CD4-positive, CD25-positive, alpha-beta regulatory T cell (primary cell): ENCODE measurements at regions not wholly inside any gene's neighbourhood (a gene's known extent, or its start where the extent isn't known, plus 50 kb on each side); places are given as distances from the start of the nearest gene placed in this dataset.
"Not testable (repeated sequence)": the region's sequence is repeated elsewhere in the genome, so short reads cannot be mapped to it uniquely, and the experiment has no call there.

Source experiments
- ATAC-seq, 2 donors: fragments of 150-1000 bp; cut with Tn5 transposase; one replicate each; pipeline ENCODE4 v1.10.0; 2021; ENCODE audit warnings: low read depth in 2 of 2, moderate number of reproducible peaks in 2 of 2, moderate library complexity in 1 of 2
- DNase-seq, 3 donors: peaks; one replicate each; pipeline versions ENCODE4 v3.0.0 to v3.0.0-alpha.2; 2012 to 2022; ENCODE audit warnings: mixed read lengths in 1 of 3
- H3K27ac ChIP-seq: one replicate; pipeline ENCODE4 v1.7.0; 2013; ENCODE audit warnings: mild to moderate bottlenecking, low read length; ENCODE audit not compliant: insufficient read depth, poor library complexity, severe bottlenecking
- H3K27me3 ChIP-seq: one replicate; pipeline ENCODE4 v1.7.0; 2013; ENCODE audit warnings: low read length; ENCODE audit not compliant: control insufficient read depth, insufficient read depth
- H3K36me3 ChIP-seq: one replicate; pipeline ENCODE4 v1.7.0; 2013; ENCODE audit warnings: mild to moderate bottlenecking, low read length, moderate library complexity; ENCODE audit not compliant: control insufficient read depth, insufficient read depth
- H3K4me1 ChIP-seq: 2 replicates; pipeline ENCODE4 v1.7.0; 2013; ENCODE audit warnings: mild to moderate bottlenecking, low read length; ENCODE audit not compliant: insufficient read depth, control insufficient read depth, poor library complexity, severe bottlenecking
- H3K4me3 ChIP-seq: one replicate; pipeline ENCODE4 v1.7.0; 2013; ENCODE audit warnings: low read depth, mild to moderate bottlenecking, low read length, moderate library complexity
- H3K9me3 ChIP-seq, 2 experiments: 1 replicate in 1 of 2; 2 replicates in 1 of 2; pipeline ENCODE4 v1.7.0; 2013; ENCODE audit warnings: low read length in 2 of 2, mild to moderate bottlenecking in 1 of 2, moderate library complexity in 1 of 2; ENCODE audit not compliant: control insufficient read depth in 2 of 2
- H3K27ac Mint-ChIP-seq, 3 donors: one replicate each; pipeline ENCODE4 v1.8.0; 2020 to 2022; ENCODE audit warnings: mild to moderate bottlenecking in 3 of 3, mixed read lengths in 3 of 3, moderate library complexity in 2 of 3
- H3K27me3 Mint-ChIP-seq: one replicate; pipeline ENCODE4 v1.8.0; 2022; ENCODE audit warnings: mild to moderate bottlenecking, mixed read lengths
- H3K36me3 Mint-ChIP-seq: one replicate; pipeline ENCODE4 v1.8.0; 2020; ENCODE audit warnings: mixed read lengths
- H3K4me1 Mint-ChIP-seq, 4 donors: one replicate each; pipeline ENCODE4 v1.8.0; 2020 to 2022; ENCODE audit warnings: mixed read lengths in 4 of 4, mild to moderate bottlenecking in 1 of 4
- H3K4me3 Mint-ChIP-seq, 4 donors: one replicate each; pipeline ENCODE4 v1.8.0; 2020 to 2022; ENCODE audit warnings: mild to moderate bottlenecking in 4 of 4, mixed read lengths in 4 of 4, moderate library complexity in 3 of 4
- H3K9me3 Mint-ChIP-seq, 7 donors: one replicate each; pipeline ENCODE4 v1.8.0; 2020 to 2022; ENCODE audit warnings: mixed read lengths in 7 of 7, mild to moderate bottlenecking in 3 of 7, moderate library complexity in 2 of 7

GRCh38 chr1:83440586-83440985, 558.3 kb downstream of the TTLL7 start:
- H3K27me3 Mint-ChIP-seq, H3K4me1 ChIP-seq, H3K4me1 Mint-ChIP-seq, DNase-seq, H3K27me3 ChIP-seq, H3K27ac ChIP-seq, H3K9me3 Mint-ChIP-seq, H3K4me3 Mint-ChIP-seq, H3K4me3 ChIP-seq, H3K36me3 ChIP-seq, ATAC-seq, H3K36me3 Mint-ChIP-seq, H3K9me3 ChIP-seq, H3K27ac Mint-ChIP-seq: not testable (repeated sequence)

DNA sequence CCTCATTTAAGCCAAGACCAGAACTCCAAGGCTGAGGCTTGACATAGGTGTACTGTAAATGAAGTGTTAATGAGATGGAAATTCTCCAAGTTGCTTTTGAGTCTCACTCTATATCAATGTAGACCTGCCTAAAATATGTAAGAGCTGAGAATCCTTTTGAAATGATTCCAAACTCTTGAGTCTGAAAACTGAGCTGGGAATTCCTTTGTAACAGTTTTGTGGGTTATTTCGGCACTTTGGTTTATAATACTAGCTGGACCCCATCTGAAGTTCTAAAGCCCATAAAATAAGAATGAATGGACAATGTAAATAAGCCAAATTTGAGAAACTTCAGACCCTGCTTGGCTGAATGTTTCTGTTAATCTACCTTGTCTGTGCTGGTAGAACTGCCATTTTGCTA, 558.9 kb downstream of the TTLL7 start:
- H3K36me3 ChIP-seq, H3K27me3 ChIP-seq, H3K4me1 ChIP-seq, ATAC-seq, H3K9me3 ChIP-seq, H3K27ac ChIP-seq, DNase-seq, H3K36me3 Mint-ChIP-seq, H3K27ac Mint-ChIP-seq, H3K4me3 ChIP-seq, H3K4me1 Mint-ChIP-seq, H3K9me3 Mint-ChIP-seq, H3K4me3 Mint-ChIP-seq, H3K27me3 Mint-ChIP-seq: not testable (repeated sequence)

GRCh38 chr1:83438316-83438715, 560.6 kb downstream of the TTLL7 start:
- not testable (repeated sequence) for H3K9me3 Mint-ChIP-seq, H3K27ac ChIP-seq, H3K4me3 ChIP-seq, H3K27ac Mint-ChIP-seq, H3K27me3 ChIP-seq, DNase-seq, H3K4me1 Mint-ChIP-seq, H3K27me3 Mint-ChIP-seq, H3K4me1 ChIP-seq, H3K36me3 Mint-ChIP-seq, H3K36me3 ChIP-seq, ATAC-seq, H3K4me3 Mint-ChIP-seq, H3K9me3 ChIP-seq

GRCh38 chr1:83435336-83435735, 563.6 kb downstream of the TTLL7 start:
- not testable (repeated sequence) for H3K9me3 Mint-ChIP-seq, H3K4me1 ChIP-seq, H3K27me3 Mint-ChIP-seq, ATAC-seq, H3K27ac ChIP-seq, H3K27ac Mint-ChIP-seq, H3K4me3 Mint-ChIP-seq, H3K36me3 Mint-ChIP-seq, H3K4me3 ChIP-seq, H3K27me3 ChIP-seq, H3K9me3 ChIP-seq, H3K36me3 ChIP-seq, DNase-seq, H3K4me1 Mint-ChIP-seq

- not testable (repeated sequence) for H3K36me3 ChIP-seq, H3K4me3 ChIP-seq, H3K4me1 Mint-ChIP-seq, H3K27ac ChIP-seq, H3K9me3 Mint-ChIP-seq, H3K9me3 ChIP-seq, H3K27me3 ChIP-seq, DNase-seq, ATAC-seq, H3K4me1 ChIP-seq, H3K27me3 Mint-ChIP-seq, H3K4me3 Mint-ChIP-seq, H3K36me3 Mint-ChIP-seq, H3K27ac Mint-ChIP-seq
These were observed 571.4 kb downstream of the TTLL7 start for GRCh38 chr1:83427566-83427965.

DNA sequence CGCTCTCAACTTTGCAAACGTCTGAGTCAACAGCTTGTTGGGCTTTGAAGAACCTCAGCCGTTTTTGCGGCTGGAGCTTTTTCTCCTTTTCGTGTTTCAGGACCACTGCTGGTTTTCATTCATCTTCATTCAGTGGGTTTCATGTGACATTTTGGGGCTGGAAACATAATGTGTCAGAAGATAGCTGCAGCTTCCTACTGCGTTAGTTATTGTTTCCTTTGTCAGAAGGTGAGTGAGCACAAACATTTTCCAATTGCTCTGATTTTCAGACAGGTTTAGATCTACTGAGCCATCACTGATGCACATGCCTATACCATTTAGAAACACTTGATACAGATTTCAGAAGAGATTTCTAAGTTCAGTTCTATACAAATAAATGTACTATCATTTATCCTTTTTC, 575.5 kb downstream of the TTLL7 start:
- not testable (repeated sequence) for H3K4me1 ChIP-seq, H3K27me3 Mint-ChIP-seq, H3K27ac ChIP-seq, H3K4me1 Mint-ChIP-seq, DNase-seq, H3K9me3 ChIP-seq, H3K4me3 ChIP-seq, ATAC-seq, H3K36me3 ChIP-seq, H3K27ac Mint-ChIP-seq, H3K36me3 Mint-ChIP-seq, H3K4me3 Mint-ChIP-seq, H3K27me3 ChIP-seq, H3K9me3 Mint-ChIP-seq

- no peaks in the 10 kb centered on the region for H3K36me3 ChIP-seq
- H3K27ac Mint-ChIP-seq, result no peak overlapping the region
- H3K4me1 ChIP-seq, result no peaks in the 10 kb centered on the region
- no peak overlapping the region for H3K4me3 Mint-ChIP-seq
- no peak for DNase-seq
- peaks cover 0 to 2% (median 0%) of the 10 kb centered on the region in 7 donors for H3K9me3 Mint-ChIP-seq
- H3K9me3 ChIP-seq, result no peaks in the 10 kb centered on the region
- ATAC-seq, result no peak
- no peak overlapping the region for H3K4me3 ChIP-seq
- H3K27me3 ChIP-seq, result no peaks in the 10 kb centered on the region
- H3K27me3 Mint-ChIP-seq, result no peaks in the 10 kb centered on the region
- H3K36me3 Mint-ChIP-seq, result no peaks in the 10 kb centered on the region
- no peaks in the 10 kb centered on the region for H3K4me1 Mint-ChIP-seq
- H3K27ac ChIP-seq, result no peak overlapping the region
These were observed 580.4 kb downstream of the TTLL7 start for GRCh38 chr1:83418558-83418957.

- not testable (repeated sequence) for H3K36me3 ChIP-seq, H3K27me3 Mint-ChIP-seq, H3K4me3 Mint-ChIP-seq, H3K36me3 Mint-ChIP-seq, H3K9me3 Mint-ChIP-seq, ATAC-seq, H3K27ac Mint-ChIP-seq, H3K4me3 ChIP-seq, H3K27ac ChIP-seq, DNase-seq, H3K4me1 Mint-ChIP-seq, H3K27me3 ChIP-seq, H3K9me3 ChIP-seq, H3K4me1 ChIP-seq
These were observed 585.2 kb downstream of the TTLL7 start for GRCh38 chr1:83413839-83414107.
